Body of pancreas (tissue), 4 donors: ENCODE measurements at regions not wholly inside any gene's neighbourhood (a gene's known extent, or its start where the extent isn't known, plus 50 kb on each side); places are given as distances from the start of the nearest gene placed in this dataset.

Experiments
- ATAC-seq: fragments of 150-250 bp; one replicate; pipeline ENCODE4 v1.9.1; 2016
- DNase-seq, 4 donors: peaks; one replicate each; pipeline ENCODE4 v3.0.0-alpha.2; 2019
- H3K27ac ChIP-seq, 4 donors: fragments of 200-600 bp; sonication (generic); 1 replicate in 3 of 4; 2 replicates in 1 of 4; pipeline versions ENCODE4 v1.5.1 to v1.6.1; 2016 to 2019; ENCODE audit warnings: mild to moderate bottlenecking in 1 of 4, mixed read lengths in 1 of 4, moderate library complexity in 1 of 4
- H3K27me3 ChIP-seq, 2 donors: fragments of 200-600 bp; sonication (generic); one replicate each; pipeline ENCODE4 v1.6.0; 2016; ENCODE audit warnings: mild to moderate bottlenecking in 1 of 2
- H3K36me3 ChIP-seq, 2 donors: fragments of 200-600 bp; sonication (generic); replicated peaks in 1 of 2; 2 replicates each; pipeline ENCODE4 v1.5.1; 2016; ENCODE audit warnings: low read depth in 2 of 2; ENCODE audit not compliant: insufficient read depth in 1 of 2
- H3K4me1 ChIP-seq: fragments of 200-600 bp; sonication (generic); one replicate; pipeline ENCODE4 v1.6.0; 2016
- H3K4me3 ChIP-seq, 2 donors: fragments of 200-600 bp; sonication (generic); 1 replicate in 1 of 2; 2 replicates in 1 of 2; pipeline ENCODE4 v1.5.1; 2016 to 2019
- H3K9me3 ChIP-seq, 3 donors: fragments of 200-600 bp; sonication (generic); 1 replicate in 2 of 3; 2 replicates in 1 of 3; pipeline ENCODE4 v1.5.1; 2016
- CTCF ChIP-seq, 7 experiments: fragments of 450-650 bp in 4 of 7; fragments of 200-600 bp in 3 of 7; sonication (generic) in 3 of 7; IDR thresholded peaks; one replicate each; pipeline ENCODE4 v1.5.1; 2016 to 2019; ENCODE audit warnings: antibody characterized with exemption in 7 of 7
- POLR2A ChIP-seq, 3 donors: fragments of 450-650 bp; IDR thresholded peaks; one replicate each; pipeline ENCODE4 v1.6.1; 2016; ENCODE audit warnings: antibody characterized with exemption in 3 of 3, mild to moderate bottlenecking in 2 of 3
- WGBS, 2 donors: methylation state at CpG; one replicate each; pipeline ENCODE4 v1.1.5; 2017; 5-methylcytosine and 5-hydroxymethylcytosine counted together
- intact Hi-C: fragments of 100-400 bp; cut with DNase I; formaldehyde crosslinking; loops from one replicate; pipeline ENCODE4 v1.15.1; 2023

GRCh38 chr9:88196142-88196790, 58.0 kb upstream of the SPATA31C2 start:
- ATAC-seq (peak; percentile 79), DNase-seq (peak in 3 of 4 donors; percentile 28 to 42 (median 38))
- H3K27me3 ChIP-seq, result no peaks in the 10 kb centered on the region
- intact Hi-C loops, result no loop called here
- WGBS, 2 donors, result 58 to 62% methylated on average over 5 of the region's 5 CpGs
- peak overlapping the region; percentile 18 to 74 (median 38) for H3K27ac ChIP-seq
- TF ChIP-seq CTCF (IDR thresholded peaks at IDR 0.05), result no peak
- TF ChIP-seq POLR2A (IDR thresholded peaks at IDR 0.05), result no peak
- H3K36me3 ChIP-seq, result no peaks in the 10 kb centered on the region
- H3K9me3 ChIP-seq, result no peaks in the 10 kb centered on the region
- peaks cover 12% of the 10 kb centered on the region for H3K4me1 ChIP-seq
- no peak overlapping the region for H3K4me3 ChIP-seq

- intact Hi-C loops, result no loop called here
- peaks cover 12% of the 10 kb centered on the region for H3K4me1 ChIP-seq
These were observed 55.5 kb upstream of the SPATA31C2 start for GRCh38 chr9:88193766-88194165.

GRCh38 chr9:88191456-88191855, 53.2 kb upstream of the SPATA31C2 start:
- DNase-seq (no peak), ATAC-seq (no peak)
- H3K4me1 ChIP-seq, result no peaks in the 10 kb centered on the region
- H3K27me3 ChIP-seq, result no peaks in the 10 kb centered on the region
- 40 to 48% methylated on average over 2 of the region's 2 CpGs for WGBS, 2 donors
- intact Hi-C loops, result no loop called here
- H3K36me3 ChIP-seq, result no peaks in the 10 kb centered on the region
- no peak overlapping the region for H3K27ac ChIP-seq
- TF ChIP-seq POLR2A (IDR thresholded peaks at IDR 0.05), result no peak
- no peak for TF ChIP-seq CTCF (IDR thresholded peaks at IDR 0.05)
- H3K4me3 ChIP-seq, result no peak overlapping the region
- H3K9me3 ChIP-seq, result no peaks in the 10 kb centered on the region

More at GRCh38 chr9:88193766-88194165, 55.5 kb upstream of the SPATA31C2 start:
- 46 to 47% methylated on average over 6 of the region's 6 CpGs for WGBS, 2 donors
- ATAC-seq (peak; percentile 44), DNase-seq (no peak)
- Histone ChIP-seq H3K9me3 (no peaks in the 10 kb centered on the region), H3K36me3 (no peaks in the 10 kb centered on the region), H3K4me3 (no peak overlapping the region), H3K27ac (peak overlapping the region in 3 of 4 donors; percentile 43 to 78 (median 74)), H3K27me3 (no peaks in the 10 kb centered on the region)
- TF ChIP-seq POLR2A (IDR thresholded peaks at IDR 0.05), result no peak
- TF ChIP-seq CTCF (IDR thresholded peaks at IDR 0.05), result no peak

- Histone ChIP-seq H3K4me1 (peaks cover 7% of the 10 kb centered on the region), H3K9me3 (no peaks in the 10 kb centered on the region), H3K36me3 (no peaks in the 10 kb centered on the region), H3K4me3 (no peak overlapping the region), H3K27ac (no peak overlapping the region), H3K27me3 (no peaks in the 10 kb centered on the region)
- no peak for TF ChIP-seq CTCF (IDR thresholded peaks at IDR 0.05)
- no peak for TF ChIP-seq POLR2A (IDR thresholded peaks at IDR 0.05)
- WGBS, 2 donors, result 84 to 88% methylated on average over 1 of the region's 1 CpG
- intact Hi-C loops, result no loop called here
- ATAC-seq, result no peak
- DNase-seq, result no peak
These were observed 51.1 kb upstream of the SPATA31C2 start for GRCh38 chr9:88189371-88189770.
